Astrocyte (in vitro differentiated cells and primary cell): ENCODE measurements at regions not wholly inside any gene's neighbourhood (a gene's known extent, or its start where the extent isn't known, plus 50 kb on each side); places are given as distances from the start of the nearest gene placed in this dataset.

Experiments used
- CTCF ChIP-seq: IDR thresholded peaks from 2 replicates; pipeline ENCODE4 v1.5.1; 2011; ENCODE audit warnings: low read depth, mild to moderate bottlenecking, inconsistent platforms, low read length, moderate library complexity; ENCODE audit not compliant: insufficient read depth
- EZH2 ChIP-seq: IDR thresholded peaks from 2 replicates; pipeline ENCODE4 v1.6.1; 2012; ENCODE audit warnings: mild to moderate bottlenecking, low read length, inconsistent platforms; ENCODE audit not compliant: insufficient read depth

- TF ChIP-seq CTCF (no peak), EZH2 (no peak)
These were observed 185.2 kb upstream of the EXOC2 start for GRCh38 chr6:878179-878578.
